ENCODE measurements at regions not wholly inside any gene's neighbourhood (a gene's known extent, or its start where the extent isn't known, plus 50 kb on each side); places are given as distances from the start of the nearest gene placed in this dataset.

GRCh38 chr1:106571109-106571508 is 485.4 kb upstream of the PRMT6 start:
- 83% methylated on average over 4 of the region's 4 CpGs for WGBS

GRCh38 chr1:106584107-106584506 is 472.4 kb upstream of the PRMT6 start:
- Histone ChIP-seq H3K4me2 (ENCODE audit: low read length, poor library complexity, severe bottlenecking) (no peak overlapping the region), H2AK5ac (ENCODE audit: low read length, severe bottlenecking) (no peak overlapping the region), H2BK120ac (ENCODE audit: low read depth, low read length) (no peak overlapping the region), H3K27me3 (ENCODE audit: control insufficient read depth in 1 of 2, insufficient read depth in 1 of 2, low read length in 2 of 2) (no peaks in the 10 kb centered on the region), H4K91ac (ENCODE audit: low read length) (no peak overlapping the region), H3K4me3 (ENCODE audit: insufficient read depth in 1 of 2, low read depth in 1 of 2, low read length in 2 of 2) (no peak overlapping the region), H2BK15ac (ENCODE audit: low read depth, poor library complexity, severe bottlenecking) (no peak overlapping the region), H3K14ac (ENCODE audit: low read length in 2 of 2) (no peak overlapping the region), H3K36me3 (ENCODE audit: control insufficient read depth in 1 of 2, insufficient read depth in 2 of 2, low read depth in 1 of 2, low read length in 2 of 2) (no peaks in the 10 kb centered on the region), H3K27ac (ENCODE audit: low read length, poor library complexity, severe bottlenecking) (no peak overlapping the region), H3K9me3 (ENCODE audit: control insufficient read depth, low read length) (no peaks in the 10 kb centered on the region), H3K4ac (ENCODE audit: low read depth in 1 of 2, low read length in 2 of 2) (no peak overlapping the region), H4K8ac (ENCODE audit: low read length) (no peak overlapping the region), H3K23ac (ENCODE audit: low read length in 2 of 2) (no peak overlapping the region), H2AFZ (ENCODE audit: low read depth, low read length) (no peak overlapping the region), H3K79me1 (replicated peaks; ENCODE audit: low read length, poor library complexity, severe bottlenecking) (no peaks in the 10 kb centered on the region), H2BK5ac (ENCODE audit: low read depth, low read length, poor library complexity, severe bottlenecking) (no peak overlapping the region), H2BK12ac (ENCODE audit: low read length in 2 of 2) (no peak overlapping the region), H3K9ac (ENCODE audit: low read length) (no peak overlapping the region), H3K4me1 (ENCODE audit: control insufficient read depth, insufficient read depth, low read depth, low read length) (no peaks in the 10 kb centered on the region), H3K18ac (ENCODE audit: low read depth in 1 of 2, low read length in 2 of 2) (no peak overlapping the region)
- no peak for DNase-seq
- no CpG with 5 or more reads among the region's 1 CpG for WGBS

More at GRCh38 chr1:106571109-106571508, 485.4 kb upstream of the PRMT6 start:
- Histone ChIP-seq H4K91ac (ENCODE audit: low read length) (no peak overlapping the region), H3K27ac (ENCODE audit: low read length, poor library complexity, severe bottlenecking) (no peak overlapping the region), H2BK5ac (ENCODE audit: low read depth, low read length, poor library complexity, severe bottlenecking) (no peak overlapping the region), H3K9ac (ENCODE audit: low read length) (no peak overlapping the region), H2BK12ac (ENCODE audit: low read length in 2 of 2) (no peak overlapping the region), H3K18ac (ENCODE audit: low read depth in 1 of 2, low read length in 2 of 2) (no peak overlapping the region), H3K23ac (ENCODE audit: low read length in 2 of 2) (no peak overlapping the region), H3K27me3 (ENCODE audit: control insufficient read depth in 1 of 2, insufficient read depth in 1 of 2, low read length in 2 of 2) (no peaks in the 10 kb centered on the region), H3K36me3 (ENCODE audit: control insufficient read depth in 1 of 2, insufficient read depth in 2 of 2, low read depth in 1 of 2, low read length in 2 of 2) (no peaks in the 10 kb centered on the region), H2BK120ac (ENCODE audit: low read depth, low read length) (no peak overlapping the region), H2AK5ac (ENCODE audit: low read length, severe bottlenecking) (no peak overlapping the region), H3K4me2 (ENCODE audit: low read length, poor library complexity, severe bottlenecking) (no peak overlapping the region), H3K4ac (ENCODE audit: low read depth in 1 of 2, low read length in 2 of 2) (no peak overlapping the region), H2AFZ (ENCODE audit: low read depth, low read length) (no peak overlapping the region), H4K8ac (ENCODE audit: low read length) (no peak overlapping the region), H2BK15ac (ENCODE audit: low read depth, poor library complexity, severe bottlenecking) (no peak overlapping the region), H3K4me1 (ENCODE audit: control insufficient read depth, insufficient read depth, low read depth, low read length) (no peaks in the 10 kb centered on the region), H3K4me3 (ENCODE audit: insufficient read depth in 1 of 2, low read depth in 1 of 2, low read length in 2 of 2) (no peak overlapping the region), H3K79me1 (replicated peaks; ENCODE audit: low read length, poor library complexity, severe bottlenecking) (no peaks in the 10 kb centered on the region), H3K9me3 (ENCODE audit: control insufficient read depth, low read length) (no peaks in the 10 kb centered on the region), H3K14ac (ENCODE audit: low read length in 2 of 2) (no peak overlapping the region)
- DNase-seq, result no peak

- DNase-seq, result no peak
- 87% methylated on average over 4 of the region's 4 CpGs for WGBS
- Histone ChIP-seq H3K18ac (ENCODE audit: low read depth in 1 of 2, low read length in 2 of 2) (no peak overlapping the region), H3K9ac (ENCODE audit: low read length) (no peak overlapping the region), H3K27ac (ENCODE audit: low read length, poor library complexity, severe bottlenecking) (no peak overlapping the region), H2BK15ac (ENCODE audit: low read depth, poor library complexity, severe bottlenecking) (no peak overlapping the region), H4K91ac (ENCODE audit: low read length) (no peak overlapping the region), H3K4me2 (ENCODE audit: low read length, poor library complexity, severe bottlenecking) (no peak overlapping the region), H3K14ac (ENCODE audit: low read length in 2 of 2) (no peak overlapping the region), H4K8ac (ENCODE audit: low read length) (no peak overlapping the region), H3K4me3 (ENCODE audit: insufficient read depth in 1 of 2, low read depth in 1 of 2, low read length in 2 of 2) (no peak overlapping the region), H3K27me3 (ENCODE audit: control insufficient read depth in 1 of 2, insufficient read depth in 1 of 2, low read length in 2 of 2) (no peaks in the 10 kb centered on the region), H3K4ac (ENCODE audit: low read depth in 1 of 2, low read length in 2 of 2) (no peak overlapping the region), H3K23ac (ENCODE audit: low read length in 2 of 2) (no peak overlapping the region), H3K4me1 (ENCODE audit: control insufficient read depth, insufficient read depth, low read depth, low read length) (no peaks in the 10 kb centered on the region), H2BK120ac (ENCODE audit: low read depth, low read length) (no peak overlapping the region), H2AK5ac (ENCODE audit: low read length, severe bottlenecking) (no peak overlapping the region), H3K79me1 (replicated peaks; ENCODE audit: low read length, poor library complexity, severe bottlenecking) (no peaks in the 10 kb centered on the region), H2AFZ (ENCODE audit: low read depth, low read length) (no peak overlapping the region), H2BK12ac (ENCODE audit: low read length in 2 of 2) (no peak overlapping the region), H3K9me3 (ENCODE audit: control insufficient read depth, low read length) (peaks cover under 1% of the 10 kb centered on the region), H2BK5ac (ENCODE audit: low read depth, low read length, poor library complexity, severe bottlenecking) (no peak overlapping the region), H3K36me3 (ENCODE audit: control insufficient read depth in 1 of 2, insufficient read depth in 2 of 2, low read depth in 1 of 2, low read length in 2 of 2) (no peaks in the 10 kb centered on the region)
Observed at GRCh38 chr1:106584676-106585075, 471.8 kb upstream of the PRMT6 start.

GRCh38 chr1:106600626-106601025 is 455.8 kb upstream of the PRMT6 start:
- Histone ChIP-seq H2AK5ac (ENCODE audit: low read length, severe bottlenecking) (no peak overlapping the region), H3K4me3 (ENCODE audit: insufficient read depth in 1 of 2, low read depth in 1 of 2, low read length in 2 of 2) (no peak overlapping the region), H3K18ac (ENCODE audit: low read depth in 1 of 2, low read length in 2 of 2) (no peak overlapping the region), H3K4me2 (ENCODE audit: low read length, poor library complexity, severe bottlenecking) (no peak overlapping the region), H3K23ac (ENCODE audit: low read length in 2 of 2) (no peak overlapping the region), H3K27me3 (ENCODE audit: control insufficient read depth in 1 of 2, insufficient read depth in 1 of 2, low read length in 2 of 2) (no peaks in the 10 kb centered on the region), H3K9ac (ENCODE audit: low read length) (no peak overlapping the region), H3K4ac (ENCODE audit: low read depth in 1 of 2, low read length in 2 of 2) (no peak overlapping the region), H3K36me3 (ENCODE audit: control insufficient read depth in 1 of 2, insufficient read depth in 2 of 2, low read depth in 1 of 2, low read length in 2 of 2) (no peaks in the 10 kb centered on the region), H3K14ac (ENCODE audit: low read length in 2 of 2) (no peak overlapping the region), H3K4me1 (ENCODE audit: control insufficient read depth, insufficient read depth, low read depth, low read length) (no peaks in the 10 kb centered on the region), H2BK12ac (ENCODE audit: low read length in 2 of 2) (no peak overlapping the region), H2AFZ (ENCODE audit: low read depth, low read length) (no peak overlapping the region), H2BK5ac (ENCODE audit: low read depth, low read length, poor library complexity, severe bottlenecking) (no peak overlapping the region), H2BK15ac (ENCODE audit: low read depth, poor library complexity, severe bottlenecking) (no peak overlapping the region), H3K27ac (ENCODE audit: low read length, poor library complexity, severe bottlenecking) (no peak overlapping the region), H3K79me1 (replicated peaks; ENCODE audit: low read length, poor library complexity, severe bottlenecking) (no peaks in the 10 kb centered on the region), H4K91ac (ENCODE audit: low read length) (no peak overlapping the region), H4K8ac (ENCODE audit: low read length) (no peak overlapping the region), H2BK120ac (ENCODE audit: low read depth, low read length) (no peak overlapping the region), H3K9me3 (ENCODE audit: control insufficient read depth, low read length) (no peaks in the 10 kb centered on the region)
- 53% methylated on average over 2 of the region's 2 CpGs for WGBS
- DNase-seq, result no peak
